Astrocyte of the hippocampus (primary cell): ENCODE measurements at regions not wholly inside any gene's neighbourhood (a gene's known extent, or its start where the extent isn't known, plus 50 kb on each side); places are given as distances from the start of the nearest gene placed in this dataset.
"Not testable (repeated sequence)": the region's sequence is repeated elsewhere in the genome, so short reads cannot be mapped to it uniquely, and the experiment has no call there.

ENCODE experiments used
- DNase-seq: peaks from one replicate; pipeline ENCODE4 v3.0.0; 2011; ENCODE audit warnings: low read depth, low spot score

GRCh38 chr4:138627096-138627495 is 384.9 kb upstream of the SLC7A11 start:
- DNase-seq = peak; percentile 17

GRCh38 chr4:138622362-138622761 is 380.2 kb upstream of the SLC7A11 start:
- DNase-seq = not testable (repeated sequence)

- DNase-seq = no peak
These were observed 374.6 kb upstream of the SLC7A11 start for GRCh38 chr4:138616775-138617174.

GRCh38 chr4:138614398-138615142 is 372.4 kb upstream of the SLC7A11 start:
- no peak for DNase-seq

- DNase-seq = no peak
These were observed 370.3 kb upstream of the SLC7A11 start for GRCh38 chr4:138612428-138612827.

- DNase-seq = no peak
These were observed 369.6 kb upstream of the SLC7A11 start for GRCh38 chr4:138611721-138612120.

- no peak for DNase-seq
These were observed 368.9 kb upstream of the SLC7A11 start for GRCh38 chr4:138611017-138611416.

GRCh38 chr4:138609943-138610350 is 367.8 kb upstream of the SLC7A11 start:
- DNase-seq = peak; percentile 89

GRCh38 chr4:138604556-138604955 is 362.4 kb upstream of the SLC7A11 start:
- no peak for DNase-seq

GRCh38 chr4:138602664-138603063 is 360.5 kb upstream of the SLC7A11 start:
- peak; percentile 89 for DNase-seq

- DNase-seq = no peak
These were observed 357.8 kb upstream of the SLC7A11 start for GRCh38 chr4:138599965-138600364.

- DNase-seq = no peak
These were observed 356.1 kb upstream of the SLC7A11 start for GRCh38 chr4:138598226-138598625.

GRCh38 chr4:138596896-138597295 is 354.7 kb upstream of the SLC7A11 start:
- no peak for DNase-seq

- peak; percentile 68 for DNase-seq
These were observed 353.7 kb upstream of the SLC7A11 start for GRCh38 chr4:138595731-138596460.

GRCh38 chr4:138595171-138595570 is 353.0 kb upstream of the SLC7A11 start:
- no peak for DNase-seq

- DNase-seq = no peak
These were observed 350.6 kb upstream of the SLC7A11 start for GRCh38 chr4:138592796-138593195.

GRCh38 chr4:138591808-138592207 is 349.7 kb upstream of the SLC7A11 start:
- DNase-seq = no peak

- no peak for DNase-seq
These were observed 346.4 kb upstream of the SLC7A11 start for GRCh38 chr4:138588501-138588900.

GRCh38 chr4:138579146-138579545 is 337.0 kb upstream of the SLC7A11 start:
- no peak for DNase-seq

GRCh38 chr4:138577826-138578225 is 335.7 kb upstream of the SLC7A11 start:
- not testable (repeated sequence) for DNase-seq

- no peak for DNase-seq
These were observed 335.0 kb upstream of the SLC7A11 start for GRCh38 chr4:138577145-138577544.

- DNase-seq = peak; percentile 31
These were observed 334.5 kb upstream of the SLC7A11 start for GRCh38 chr4:138576684-138577083.

GRCh38 chr4:138573246-138573645 is 331.1 kb upstream of the SLC7A11 start:
- no peak for DNase-seq
